Upper lobe of left lung (tissue), 4 donors: ENCODE measurements at regions not wholly inside any gene's neighbourhood (a gene's known extent, or its start where the extent isn't known, plus 50 kb on each side); places are given as distances from the start of the nearest gene placed in this dataset.

Experiments used
- CTCF ChIP-seq, 6 experiments: fragments of 450-650 bp in 4 of 6; fragments of 200-600 bp in 2 of 6; sonication (generic) in 2 of 6; IDR thresholded peaks; one replicate each; pipeline ENCODE4 v1.5.1; 2016 to 2019; ENCODE audit warnings: antibody characterized with exemption in 6 of 6
- POLR2AphosphoS5 ChIP-seq, 2 donors: sonication (generic); formaldehyde crosslinking; IDR thresholded peaks; one replicate each; pipeline ENCODE4 v1.5.1; 2017; ENCODE audit warnings: antibody characterized with exemption in 2 of 2

- TF ChIP-seq CTCF (IDR thresholded peaks at IDR 0.05) (no peak), POLR2AphosphoS5 (IDR thresholded peaks at IDR 0.05) (no peak)
Observed at GRCh38 chr3:63034101-63034500, 158.9 kb upstream of the CADPS start.
